ENCODE measurements at regions not wholly inside any gene's neighbourhood (a gene's known extent, or its start where the extent isn't known, plus 50 kb on each side); places are given as distances from the start of the nearest gene placed in this dataset.

DNA sequence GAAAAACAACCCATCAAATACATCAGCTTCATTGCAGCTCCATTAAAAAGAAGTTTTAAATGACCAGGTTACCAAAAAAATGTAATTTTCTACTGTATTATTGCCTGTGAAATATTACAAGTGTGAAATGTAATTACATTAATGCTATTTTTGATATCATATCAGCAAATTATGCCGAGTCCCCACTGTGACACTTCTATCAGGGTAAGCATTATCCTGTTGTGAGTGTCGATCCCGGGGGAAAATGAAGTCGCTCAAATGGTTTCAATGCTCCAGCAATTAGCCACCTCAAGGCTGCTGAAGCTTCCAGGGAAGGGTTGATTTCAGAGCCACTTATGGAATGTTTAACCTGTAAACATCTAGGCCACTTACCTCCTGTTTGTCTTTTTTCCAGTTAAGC is 70.4 kb downstream of the RCN1 start:
- peak; percentile 24 for DNase-seq

- no peak for DNase-seq
Measured at GRCh38 chr11:32162351-32162750, 71.5 kb downstream of the RCN1 start.

DNA sequence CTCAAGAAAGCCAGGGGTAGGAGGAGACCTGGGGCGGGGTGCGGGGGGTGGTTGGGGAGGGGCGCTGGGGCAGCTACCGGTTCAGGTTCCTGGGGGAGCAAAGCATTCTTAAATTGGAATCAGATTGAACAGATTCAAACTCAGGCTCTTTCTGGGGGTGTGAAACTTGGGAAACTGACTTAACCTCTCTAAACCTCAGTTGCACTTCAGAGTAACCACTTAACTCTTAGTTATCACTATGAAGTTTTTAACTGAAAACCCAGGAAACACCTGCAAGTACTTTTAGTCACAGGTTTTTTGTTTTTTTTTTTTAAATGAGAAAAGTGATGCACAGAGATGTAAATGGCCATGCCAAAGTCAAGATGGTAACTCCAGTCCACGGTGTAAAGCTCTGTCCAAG is 72.0 kb downstream of the RCN1 start:
- DNase-seq = no peak

- no peak for DNase-seq
Measured at GRCh38 chr11:32163557-32163956, 72.7 kb downstream of the RCN1 start.

DNA sequence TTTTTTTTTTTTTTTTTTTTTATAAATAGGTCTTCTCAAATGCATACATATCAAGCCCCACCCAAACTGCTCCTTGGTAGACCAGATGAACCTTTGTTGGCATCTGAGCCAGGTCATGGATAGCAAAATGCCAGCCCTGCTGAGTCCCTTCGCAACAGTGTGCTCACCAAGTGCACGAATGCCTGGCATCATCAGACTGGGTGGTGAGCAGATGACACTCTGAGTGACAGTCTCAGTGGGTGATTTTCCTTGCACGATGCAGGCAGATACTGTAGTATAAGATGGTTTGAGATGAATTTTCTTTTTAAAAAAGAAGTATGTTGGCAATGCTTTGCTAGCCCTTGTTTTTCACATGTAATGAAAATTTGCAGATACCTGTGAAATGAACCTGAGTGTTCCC is 74.0 kb downstream of the RCN1 start:
- no peak for DNase-seq

DNA sequence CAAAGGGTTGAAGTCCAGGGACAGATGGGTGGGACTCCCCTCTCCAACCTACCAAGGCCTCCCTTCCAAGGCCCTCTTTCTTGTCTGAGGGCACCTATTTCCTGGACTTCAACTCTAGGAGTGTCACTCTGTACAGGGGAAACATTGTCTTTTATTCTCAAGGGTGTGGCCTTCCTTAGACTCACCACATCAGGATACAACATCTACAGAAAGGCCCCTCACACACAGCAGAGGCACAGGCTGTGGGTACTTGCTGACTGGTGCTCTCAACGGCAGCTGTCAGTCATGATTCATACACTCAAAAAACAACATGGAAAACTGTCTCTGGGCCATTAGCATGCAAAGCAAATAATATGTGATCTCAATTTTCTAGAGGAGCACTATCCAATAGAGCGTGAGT is 78.0 kb downstream of the RCN1 start:
- DNase-seq = no peak

- no peak for DNase-seq
Measured at GRCh38 chr11:32171445-32171844, 80.6 kb downstream of the RCN1 start.

DNA sequence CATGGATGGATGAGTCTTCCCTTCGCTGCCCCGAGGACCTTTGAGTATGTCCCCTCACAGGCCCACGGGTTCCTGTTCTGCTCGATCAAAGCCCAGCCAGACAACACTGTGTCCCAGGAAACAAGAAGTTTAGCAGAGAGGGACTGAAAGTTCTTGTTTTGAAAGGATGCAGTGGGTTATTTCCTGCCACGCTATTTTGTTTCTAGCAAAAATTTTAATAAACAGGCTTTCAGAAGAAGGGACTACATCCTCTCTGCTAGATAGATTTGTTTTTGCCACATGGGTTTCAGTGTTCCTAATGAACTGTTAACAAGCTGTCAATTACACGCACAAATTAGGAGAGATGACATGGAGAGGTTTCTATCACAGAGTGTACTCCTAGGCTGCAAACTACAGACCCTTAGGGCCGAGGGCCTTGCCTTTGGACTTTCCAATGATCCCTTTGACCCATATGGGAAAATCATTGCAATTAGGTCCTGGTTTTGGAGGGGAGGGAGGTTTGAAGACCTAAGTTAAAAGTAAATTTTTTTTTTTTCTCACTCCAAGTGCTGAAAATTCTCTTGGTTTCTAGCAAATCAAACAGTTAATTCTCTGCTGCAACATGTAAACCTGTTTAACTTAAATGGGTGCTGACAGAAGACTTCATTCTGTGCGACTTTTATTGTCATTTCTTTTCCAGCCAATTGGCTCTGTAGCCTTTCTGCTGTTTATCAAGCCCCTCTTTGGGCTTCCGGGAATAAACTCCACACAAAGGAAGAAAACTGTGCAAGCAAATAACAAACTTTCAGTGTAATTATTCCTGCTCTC is 81.4 kb downstream of the RCN1 start:
- DNase-seq = no peak

GRCh38 chr11:32172848-32173834 is 82.3 kb downstream of the RCN1 start:
- DNase-seq = peak; percentile 65

DNA sequence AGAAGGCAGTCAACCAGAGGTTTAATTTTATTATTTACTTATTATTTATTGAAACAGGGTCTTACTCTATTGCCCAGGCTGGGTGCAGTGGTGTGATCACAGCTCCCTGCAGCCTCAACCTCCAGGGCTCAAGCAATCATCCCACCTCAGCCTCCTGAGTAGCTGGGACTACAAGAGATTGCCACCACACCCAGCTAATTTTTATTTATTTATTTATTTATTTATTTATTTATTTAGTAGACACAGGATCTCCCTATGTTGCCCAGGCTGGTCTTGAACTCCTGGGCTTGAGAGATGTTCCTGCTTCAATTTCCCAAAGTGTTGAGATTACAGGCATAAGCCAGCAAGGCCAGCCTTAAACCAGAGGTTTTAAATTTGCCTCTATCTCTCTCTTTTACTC is 83.1 kb downstream of the RCN1 start:
- no peak for DNase-seq

- DNase-seq = peak; percentile 85
Measured at GRCh38 chr11:32176223-32176934, 85.5 kb downstream of the RCN1 start.

DNA sequence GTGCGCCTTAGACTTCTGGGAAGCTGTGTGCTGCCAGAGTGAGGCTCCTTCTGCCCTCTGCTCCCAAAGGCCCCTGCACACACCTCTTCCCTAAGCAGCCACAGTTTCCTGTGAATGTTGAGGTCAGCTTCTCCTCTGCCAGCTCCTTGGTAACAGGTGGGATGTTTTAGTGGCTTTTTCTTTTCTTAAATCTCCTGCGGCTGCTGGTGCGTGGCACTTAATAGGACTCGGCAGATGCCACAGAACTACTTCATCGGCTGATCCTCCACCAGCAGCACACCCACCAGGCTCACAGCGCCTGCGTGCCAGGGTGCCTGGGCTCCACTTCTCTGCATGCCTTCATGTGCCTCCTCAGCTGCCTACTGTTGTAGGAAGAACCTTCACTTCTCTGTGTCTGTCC is 87.8 kb downstream of the RCN1 start:
- no peak for DNase-seq

GRCh38 chr11:32183512-32183911 is 92.6 kb downstream of the RCN1 start:
- DNase-seq = no peak

GRCh38 chr11:32184041-32184722 is 93.3 kb downstream of the RCN1 start:
- no peak for DNase-seq

GRCh38 chr11:32184723-32185376 is 94.0 kb downstream of the RCN1 start:
- DNase-seq = no peak

DNA sequence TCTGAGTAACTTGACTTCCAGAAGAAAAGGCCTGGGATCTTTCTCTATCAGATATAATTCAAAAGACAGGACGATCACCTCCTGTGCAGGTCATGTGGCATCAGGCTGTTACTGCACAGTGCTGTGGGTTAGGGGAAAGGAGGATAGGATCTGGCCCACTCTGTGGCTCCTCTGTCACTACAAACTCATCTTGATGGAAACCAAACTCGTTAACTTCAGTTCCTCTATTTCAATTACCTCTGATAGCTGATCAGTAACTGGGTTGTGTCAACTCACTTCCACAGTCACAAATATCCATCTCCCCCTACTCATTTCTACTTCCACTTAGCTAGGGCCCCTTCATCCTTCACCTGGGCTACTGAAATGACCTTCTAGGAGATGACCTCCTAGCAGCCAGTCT is 95.2 kb downstream of the RCN1 start:
- DNase-seq = no peak

- DNase-seq = no peak
Measured at GRCh38 chr11:32187111-32187510, 96.2 kb downstream of the RCN1 start.

DNA sequence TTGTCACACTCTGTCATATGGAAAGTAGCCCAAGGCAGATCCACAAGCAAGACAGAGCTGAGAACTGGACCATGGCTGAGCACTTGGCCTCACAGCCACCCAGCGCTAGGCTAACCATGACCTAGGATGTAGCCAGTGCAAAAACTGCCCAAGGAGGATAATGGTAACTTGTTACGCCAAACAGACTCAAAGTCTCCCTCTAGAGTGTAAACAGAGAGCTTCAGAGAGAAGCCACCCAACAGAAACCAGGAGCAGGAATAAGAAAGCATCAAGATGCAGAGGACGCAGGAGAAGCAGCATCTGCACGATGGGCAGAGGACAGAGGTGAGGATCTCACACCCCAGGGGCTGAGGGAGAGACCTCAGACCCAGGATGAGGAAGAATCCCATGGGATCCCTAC is 97.9 kb downstream of the RCN1 start:
- no peak for DNase-seq

DNA sequence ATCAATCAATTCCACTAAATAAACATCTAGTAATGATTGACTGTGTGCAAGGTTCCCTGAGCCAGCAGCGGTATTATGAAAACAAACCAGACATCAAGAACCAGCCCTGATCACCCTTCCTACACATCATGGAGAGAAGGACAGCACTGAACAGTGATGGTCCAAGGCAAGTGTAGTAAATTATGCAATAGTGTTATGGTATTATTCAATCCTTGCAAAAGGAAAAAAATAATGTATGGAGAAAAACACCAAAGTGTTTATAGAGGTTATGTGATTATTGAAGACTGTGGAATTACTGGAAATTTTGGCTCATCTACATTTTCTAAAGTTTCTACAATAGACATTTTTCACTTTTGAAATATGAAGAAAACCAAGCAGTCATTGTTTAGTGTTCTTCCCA is 105.3 kb downstream of the RCN1 start:
- no peak for DNase-seq

- no peak for DNase-seq
Measured at GRCh38 chr11:32198053-32198452, 107.2 kb downstream of the RCN1 start.

- no peak for DNase-seq
Measured at GRCh38 chr11:32200136-32200847, 109.4 kb downstream of the RCN1 start.

DNA sequence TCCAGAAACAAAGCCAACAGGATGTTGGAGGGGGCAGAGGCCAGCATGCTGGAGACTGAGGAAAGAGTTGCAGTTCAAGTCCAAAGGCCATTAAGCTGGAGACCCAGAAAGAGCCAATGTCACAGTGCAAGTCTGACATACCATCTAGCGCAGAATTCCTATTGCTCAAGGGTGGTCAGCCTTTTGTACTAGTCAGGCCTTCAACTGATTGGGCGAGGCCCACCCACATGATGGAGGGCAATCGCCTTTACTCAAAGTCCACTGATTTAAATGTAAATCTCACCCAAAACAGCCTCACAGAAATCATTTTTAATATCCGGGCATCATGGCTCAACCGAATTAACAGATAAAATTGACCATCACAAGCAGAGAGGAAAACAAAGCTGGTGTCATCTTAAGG is 113.9 kb downstream of the RCN1 start:
- DNase-seq = no peak
